Stimulated activated CD8-positive, alpha-beta memory T cell treated with anti-CD3 and anti-CD28 coated beads, Interleukin-4, amount 100 ng/mL, for 4 hours (primary cell): ENCODE measurements at regions not wholly inside any gene's neighbourhood (a gene's known extent, or its start where the extent isn't known, plus 50 kb on each side); places are given as distances from the start of the nearest gene placed in this dataset.
"Not testable (repeated sequence)": the region's sequence is repeated elsewhere in the genome, so short reads cannot be mapped to it uniquely, and the experiment has no call there.

Experiments
- DNase-seq, 2 donors: peaks; one replicate each; pipeline ENCODE4 v3.0.0-alpha.2; 2020; ENCODE audit warnings: low read depth in 2 of 2, low spot score in 1 of 2

DNA sequence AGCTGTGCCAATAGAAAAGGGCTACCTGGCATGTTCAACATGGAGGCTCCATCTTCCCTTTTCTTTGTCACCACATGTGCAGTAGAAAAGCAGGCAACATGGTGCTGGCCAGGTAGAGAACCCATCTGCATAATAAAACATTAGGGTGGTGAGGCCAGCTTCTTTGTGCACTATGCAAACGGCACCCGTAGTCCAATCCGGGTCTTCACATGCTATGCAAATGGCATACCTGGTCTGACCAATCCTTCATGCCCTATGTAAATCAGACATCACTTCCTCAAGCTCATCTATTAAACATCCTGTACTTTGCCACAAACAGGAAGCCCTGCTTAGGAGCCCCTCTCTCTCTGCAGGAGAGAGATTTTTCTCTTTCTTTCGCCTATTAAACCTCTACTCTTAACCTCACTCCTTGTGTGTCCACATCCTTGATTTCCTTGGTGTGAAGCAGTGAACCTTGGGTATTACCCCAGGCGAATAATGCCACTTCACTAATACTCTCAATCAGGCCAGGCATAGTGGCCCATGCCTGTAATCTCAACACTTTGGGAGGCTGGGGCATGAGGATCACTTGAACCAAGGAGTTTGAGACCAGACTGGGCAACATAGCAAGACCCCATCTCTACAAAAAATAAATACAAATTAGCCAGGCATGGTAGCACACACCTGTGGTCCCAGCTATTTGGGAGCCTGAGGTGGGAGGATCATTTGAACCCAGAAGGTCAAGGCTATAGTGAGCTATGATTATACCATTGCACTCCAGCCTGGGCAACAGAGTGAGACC, 111.3 kb upstream of the MRI1 start:
- DNase-seq, result no peak

GRCh38 chr19:13646758-13647157, 117.6 kb upstream of the MRI1 start:
- no peak for DNase-seq

GRCh38 chr19:13644645-13645044, 119.7 kb upstream of the MRI1 start:
- no peak for DNase-seq

GRCh38 chr19:13640611-13641010, 123.7 kb upstream of the MRI1 start:
- no peak for DNase-seq

GRCh38 chr19:13639342-13639929, 124.9 kb upstream of the MRI1 start:
- DNase-seq, result no peak

- no peak for DNase-seq
Observed at GRCh38 chr19:13637664-13638063, 126.7 kb upstream of the MRI1 start.

GRCh38 chr19:13634658-13635057, 128.4 kb upstream of the CACNA1A start:
- DNase-seq, result no peak

DNA sequence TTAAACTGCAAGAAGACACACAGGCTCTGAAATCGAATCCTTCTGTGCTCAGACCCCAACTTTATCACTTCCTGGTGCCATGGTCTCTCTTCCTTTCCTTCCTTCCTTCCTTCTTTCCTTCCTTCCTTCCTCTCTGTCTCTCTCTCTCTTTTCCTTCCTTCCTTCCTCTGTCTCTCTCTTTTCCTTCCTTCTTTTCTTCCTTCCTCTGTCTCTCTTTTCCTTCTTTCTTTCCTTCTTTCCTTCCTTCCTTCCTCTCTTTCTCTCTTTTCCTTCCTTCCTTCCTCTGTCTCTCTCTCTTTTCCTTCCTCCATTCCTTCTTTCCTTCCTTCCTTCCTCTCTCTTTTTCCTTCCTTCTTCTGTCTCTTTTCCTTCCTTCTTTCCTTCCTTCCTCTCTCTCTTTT, 127.2 kb upstream of the CACNA1A start:
- no peak for DNase-seq

DNA sequence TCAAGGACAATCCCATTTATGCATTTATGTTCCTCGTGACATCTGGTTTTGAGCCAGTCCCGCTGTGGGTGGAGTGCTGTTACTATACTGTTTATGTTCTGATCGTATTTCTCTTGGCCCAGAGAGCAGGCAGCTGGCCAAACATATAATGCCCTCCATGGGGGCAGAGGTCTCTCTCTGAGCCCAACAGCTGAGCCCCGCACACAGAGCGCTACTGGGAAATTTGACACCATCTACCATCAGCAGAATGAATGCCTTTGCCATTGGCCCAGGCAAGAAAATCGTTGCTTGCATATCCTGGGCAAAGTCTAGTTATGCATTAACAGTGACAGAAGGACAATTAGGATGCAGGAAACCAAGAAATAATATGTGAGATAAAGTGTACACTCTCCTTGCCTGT, 126.8 kb upstream of the CACNA1A start:
- no peak for DNase-seq

DNA sequence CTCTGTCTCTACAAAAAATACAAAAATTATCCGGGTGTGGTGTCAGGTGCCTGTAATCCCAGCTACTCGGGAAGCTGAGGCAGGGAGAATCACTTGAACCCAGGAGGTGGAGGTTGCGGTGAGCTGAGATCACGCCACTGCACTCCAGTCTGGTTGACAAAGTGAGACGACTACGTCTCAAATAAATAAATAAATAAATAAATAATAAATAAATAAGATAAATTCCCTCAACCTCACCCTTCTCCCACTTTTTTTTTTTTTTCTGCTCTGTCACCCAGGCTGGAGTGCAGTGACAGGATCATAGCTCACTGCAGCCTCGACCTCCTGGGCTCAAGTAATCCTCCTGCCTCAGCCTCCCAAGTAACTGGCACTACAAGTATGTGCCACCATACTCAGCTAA, 125.9 kb upstream of the CACNA1A start:
- DNase-seq, result not testable (repeated sequence)

DNA sequence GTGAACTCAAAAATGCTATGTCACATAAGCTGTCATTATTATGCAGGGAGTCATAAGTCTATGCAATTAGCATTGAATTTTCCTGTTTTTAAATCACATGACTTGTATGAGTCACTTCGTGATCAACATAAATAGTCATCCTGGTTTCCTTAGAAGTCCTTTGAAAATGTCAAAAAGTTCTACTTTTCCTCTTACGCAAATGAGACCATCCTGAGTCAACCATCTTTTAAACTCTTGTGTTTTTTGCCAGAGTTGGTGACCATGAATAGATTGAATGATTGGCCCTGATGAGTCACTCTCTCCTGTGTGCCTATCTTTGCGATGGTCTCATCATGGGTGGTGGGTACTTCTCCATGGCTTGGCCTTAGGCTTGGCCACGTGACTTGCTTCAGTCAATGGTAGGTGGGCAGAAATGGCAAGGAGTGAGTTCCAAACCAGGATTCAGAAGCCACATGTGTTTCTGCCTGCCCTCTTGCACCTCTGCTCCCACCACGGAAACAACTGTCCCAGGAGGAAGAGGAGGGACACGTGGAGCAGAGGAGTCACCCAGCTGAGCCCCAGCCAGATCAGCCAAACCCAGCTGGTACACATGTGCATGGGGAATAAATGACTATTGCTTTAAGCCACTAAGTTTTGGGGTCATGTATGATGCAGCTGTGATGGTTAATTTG, 123.5 kb upstream of the CACNA1A start:
- no peak for DNase-seq

- DNase-seq, result no peak
Observed at GRCh38 chr19:13627531-13627930, 121.3 kb upstream of the CACNA1A start.

DNA sequence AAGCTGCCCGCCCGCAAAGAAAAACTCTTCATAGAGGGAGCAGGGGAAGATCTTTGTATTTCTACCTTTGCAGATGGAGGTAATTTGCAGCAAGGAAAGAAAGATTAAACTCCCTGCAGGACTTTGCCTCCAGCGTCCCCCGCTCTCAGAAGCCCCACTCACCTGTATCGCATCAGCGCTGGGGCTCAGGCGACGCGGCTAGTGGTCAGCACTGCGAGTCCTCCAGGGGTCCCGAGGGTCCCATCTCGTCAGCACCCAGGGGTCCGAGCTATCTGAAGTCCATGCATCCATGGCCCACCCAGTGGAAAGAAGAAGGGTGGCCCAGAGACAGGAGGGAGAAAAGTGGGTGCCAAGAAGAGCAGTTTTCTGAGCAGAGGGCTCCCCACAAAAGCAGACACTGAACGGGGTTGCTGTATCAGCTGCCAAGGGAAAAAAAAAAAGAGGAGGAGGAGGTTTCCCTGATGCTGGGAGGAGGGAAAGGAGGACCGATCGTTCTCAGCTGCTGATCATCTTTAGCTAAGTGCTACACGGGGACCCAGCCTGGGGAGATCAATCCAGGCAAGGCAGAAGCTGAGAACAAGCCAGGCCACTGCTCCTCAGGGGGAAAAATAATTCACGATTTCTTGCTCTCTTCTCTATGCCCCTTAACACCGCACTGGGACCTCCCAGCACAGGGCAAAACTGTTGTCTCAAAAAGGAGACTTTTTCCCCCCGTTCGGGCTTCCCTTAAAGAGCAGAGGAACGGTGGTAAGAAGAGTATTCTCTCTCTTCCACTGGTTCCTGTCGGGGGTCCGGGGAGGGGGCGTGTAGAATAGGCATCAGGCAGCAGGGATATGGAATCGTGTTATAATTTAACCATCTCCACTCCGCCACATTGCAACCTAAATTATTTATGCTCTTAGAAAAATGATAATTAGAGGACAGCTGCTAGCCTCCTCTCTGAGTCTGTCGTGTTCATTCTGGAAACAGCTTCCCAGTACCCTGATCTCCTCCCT, 117.7 kb upstream of the CACNA1A start:
- no peak for DNase-seq

DNA sequence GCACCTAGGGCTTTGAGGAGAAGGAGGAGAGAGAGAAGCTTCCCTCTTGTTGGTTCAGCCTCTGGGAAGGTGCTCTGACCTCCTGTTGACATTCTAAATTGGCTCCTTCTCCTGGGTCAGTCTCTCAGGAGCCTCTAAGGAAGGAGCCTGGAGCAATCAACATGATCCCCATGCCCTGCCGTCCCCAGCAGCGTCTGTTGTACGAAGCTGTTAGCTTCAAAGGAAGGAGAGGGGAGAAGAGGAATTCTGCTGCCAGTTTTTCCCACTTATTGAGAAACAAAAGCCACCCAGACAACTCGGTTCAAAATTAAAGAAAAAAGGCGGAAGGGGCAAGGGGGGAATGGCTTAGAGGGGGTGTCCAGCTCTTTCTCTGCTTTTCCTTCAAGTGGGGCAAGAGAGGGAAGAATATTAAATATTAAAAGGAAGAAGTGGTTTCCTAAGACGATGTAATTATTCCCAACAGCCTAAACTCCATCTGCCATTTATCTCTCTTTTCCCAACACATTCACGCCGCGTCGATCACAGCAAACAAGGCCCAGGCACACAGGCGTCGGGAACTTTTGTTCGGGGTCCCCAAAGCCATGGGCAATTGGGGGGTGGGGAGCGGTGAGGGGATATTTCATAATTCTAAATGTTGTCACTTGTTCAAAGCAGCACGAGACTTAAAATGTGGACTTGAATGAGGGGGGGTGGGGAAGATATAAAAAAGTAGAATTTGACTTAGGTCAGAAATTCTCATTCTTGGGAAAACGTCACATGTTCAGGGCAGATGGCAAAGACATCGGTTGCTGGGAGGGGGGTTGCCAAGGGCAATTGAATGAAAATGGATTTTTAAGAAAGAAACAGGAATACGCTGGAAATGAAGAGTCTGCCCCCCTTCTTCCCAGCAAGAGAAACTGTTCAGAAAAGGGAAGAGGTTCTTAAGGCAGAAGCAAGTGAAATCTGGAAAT, 116.8 kb upstream of the CACNA1A start:
- DNase-seq, result no peak

DNA sequence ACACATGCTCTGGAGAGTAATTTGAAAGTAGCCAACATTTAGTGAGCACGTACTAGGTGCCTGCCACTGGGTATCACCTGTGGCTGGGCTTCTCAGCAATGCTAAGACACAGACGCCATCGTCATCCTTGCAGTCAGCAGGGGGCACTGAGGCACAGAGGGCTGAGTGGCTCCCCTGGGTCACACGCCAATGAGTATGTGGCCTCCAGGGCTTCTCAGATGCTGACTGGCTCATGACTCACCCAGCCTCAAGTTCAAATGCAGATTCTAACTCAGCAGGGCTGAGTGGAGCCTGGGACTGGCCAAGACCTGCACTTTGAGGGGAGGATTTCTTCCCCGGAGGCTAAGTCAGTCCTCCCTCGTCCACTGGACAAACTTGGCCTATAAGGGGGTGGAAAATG, 115.1 kb upstream of the CACNA1A start:
- DNase-seq, result peak in 1 of 2 donors; percentile 4

GRCh38 chr19:13619203-13619632, 112.9 kb upstream of the CACNA1A start:
- no peak for DNase-seq

- no peak for DNase-seq
Observed at GRCh38 chr19:13615890-13616289, 109.6 kb upstream of the CACNA1A start.

DNA sequence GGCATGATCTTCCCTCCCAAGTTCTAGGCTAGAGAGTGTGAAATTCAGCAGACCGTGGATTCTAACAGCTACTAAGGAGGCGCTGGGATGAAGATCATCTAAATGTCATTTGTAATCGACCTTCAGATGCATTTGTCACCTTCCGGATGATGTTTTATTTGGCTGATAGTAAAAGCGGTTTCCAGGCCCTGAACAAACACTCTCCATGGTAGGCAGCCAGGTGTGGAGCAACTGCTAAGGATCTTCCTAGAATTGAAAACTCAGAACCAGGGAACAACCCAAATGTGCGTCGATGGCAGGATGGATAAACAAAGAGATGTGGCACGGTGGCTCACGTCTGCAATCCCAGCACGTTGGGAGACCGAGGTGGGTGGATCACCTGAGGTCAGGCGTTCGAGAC, 107.2 kb upstream of the CACNA1A start:
- no peak for DNase-seq

DNA sequence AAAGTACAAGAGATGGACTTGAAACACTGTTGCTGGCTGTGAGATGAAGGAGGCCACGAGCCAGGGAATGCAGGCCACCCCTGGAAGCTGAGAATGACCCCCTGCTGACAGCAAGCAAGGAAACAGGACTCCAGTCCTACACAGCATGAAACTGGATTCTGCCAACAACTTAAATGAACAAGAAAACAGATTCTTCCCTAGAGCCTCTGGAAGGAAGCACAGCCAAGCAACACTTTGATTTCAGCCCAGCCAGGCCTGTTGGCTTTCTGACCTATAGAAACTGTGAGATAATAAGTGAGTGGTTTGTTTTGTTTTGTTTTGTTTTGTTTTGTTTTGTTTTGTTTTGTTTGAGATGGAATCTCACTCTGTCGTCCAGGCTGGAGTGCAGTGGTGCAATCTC, 105.3 kb upstream of the CACNA1A start:
- no peak for DNase-seq
